NCI-H2227 (cell line): ENCODE measurements at regions not wholly inside any gene's neighbourhood (a gene's known extent, or its start where the extent isn't known, plus 50 kb on each side); places are given as distances from the start of the nearest gene placed in this dataset.
A peak's percentile ranks its signal among the peaks of the same experiment; 100 is the strongest.
"Not testable (repeated sequence)": the region's sequence is repeated elsewhere in the genome, so short reads cannot be mapped to it uniquely, and the experiment has no call there.

Source experiments
- DNase-seq: peaks from one replicate; lab custom pipeline; 2025; ENCODE audit not compliant: unreplicated experiment; lab: John Stamatoyannopoulos, UW

GRCh38 chr19:23475477-23475876 lies 80.2 kb upstream of the ZNF91 start:
- no peak for DNase-seq

GRCh38 chr19:23474761-23475160 lies 79.5 kb upstream of the ZNF91 start:
- no peak for DNase-seq

- DNase-seq, result no peak
Measured at GRCh38 chr19:23474172-23474571, 78.9 kb upstream of the ZNF91 start.

- peak; percentile 2 for DNase-seq
Measured at GRCh38 chr19:23470873-23471545, 75.7 kb upstream of the ZNF91 start.

GRCh38 chr19:23464349-23464748 lies 69.1 kb upstream of the ZNF91 start:
- DNase-seq, result not testable (repeated sequence)

GRCh38 chr19:23461120-23461519 lies 65.8 kb upstream of the ZNF91 start:
- no peak for DNase-seq

- DNase-seq, result no peak
Measured at GRCh38 chr19:23460656-23461055, 65.4 kb upstream of the ZNF91 start.
